Liver (tissue), 8 donors: ENCODE measurements at regions not wholly inside any gene's neighbourhood (a gene's known extent, or its start where the extent isn't known, plus 50 kb on each side); places are given as distances from the start of the nearest gene placed in this dataset.

ENCODE experiments used
- DNase-seq: peaks from one replicate; pipeline ENCODE4 v3.0.0-alpha.2; 2017; ENCODE audit warnings: low spot score
- H3K27ac ChIP-seq, 2 donors: one replicate each; pipeline ENCODE4 v1.7.0; 2013; ENCODE audit warnings: inconsistent platforms in 2 of 2, low read length in 2 of 2, control low read depth in 1 of 2, low read depth in 1 of 2, mild to moderate bottlenecking in 1 of 2
- H3K27me3 ChIP-seq, 4 donors: one replicate each; pipeline versions ENCODE4 v1.6.1 to v1.7.0; 2013; ENCODE audit warnings: low read length in 3 of 4, inconsistent platforms in 1 of 4, mild to moderate bottlenecking in 1 of 4, moderate library complexity in 1 of 4; ENCODE audit not compliant: control insufficient read depth in 4 of 4, insufficient read depth in 4 of 4
- H3K36me3 ChIP-seq, 4 donors: one replicate each; pipeline versions ENCODE4 v1.6.1 to v1.7.0; 2013; ENCODE audit warnings: low read length in 3 of 4, mild to moderate bottlenecking in 3 of 4, low read depth in 1 of 4, moderate library complexity in 1 of 4; ENCODE audit not compliant: control insufficient read depth in 4 of 4, insufficient read depth in 3 of 4
- H3K4me1 ChIP-seq, 4 donors: one replicate each; pipeline versions ENCODE4 v1.6.1 to v1.7.0; 2013; ENCODE audit warnings: low read length in 3 of 4, mild to moderate bottlenecking in 3 of 4, moderate library complexity in 1 of 4; ENCODE audit not compliant: control insufficient read depth in 4 of 4, insufficient read depth in 4 of 4
- H3K4me3 ChIP-seq, 3 donors: one replicate each; pipeline versions ENCODE4 v1.6.1 to v1.7.0; 2013; ENCODE audit warnings: low read length in 3 of 3, control low read depth in 1 of 3, low read depth in 1 of 3, mild to moderate bottlenecking in 1 of 3
- H3K9ac ChIP-seq, 2 donors: one replicate each; pipeline ENCODE4 v1.7.0; 2013; ENCODE audit warnings: low read length in 2 of 2, mild to moderate bottlenecking in 2 of 2, moderate library complexity in 2 of 2, control low read depth in 1 of 2, low read depth in 1 of 2
- H3K9me3 ChIP-seq, 4 donors: one replicate each; pipeline versions ENCODE4 v1.6.1 to v1.7.0; 2013; ENCODE audit warnings: low read length in 3 of 4; ENCODE audit not compliant: control insufficient read depth in 4 of 4
- EGR1 ChIP-seq, 2 donors: IDR thresholded peaks; 2 replicates each; pipeline ENCODE4 v1.6.1; 2016 to 2018; ENCODE audit warnings: antibody characterized with exemption in 2 of 2, low read depth in 2 of 2
- FOXA1 ChIP-seq: IDR thresholded peaks from 2 replicates; pipeline ENCODE4 v1.6.1; 2016; ENCODE audit warnings: antibody characterized with exemption
- FOXA2 ChIP-seq: IDR thresholded peaks from 2 replicates; pipeline ENCODE4 v1.6.1; 2016; ENCODE audit warnings: antibody characterized with exemption
- GABPA ChIP-seq, 2 donors: IDR thresholded peaks in 1 of 2; conservative IDR thresholded peaks in 1 of 2; 2 replicates each; pipeline ENCODE4 v1.6.1; 2016; ENCODE audit warnings: antibody characterized with exemption in 2 of 2, mild to moderate bottlenecking in 1 of 2, moderate library complexity in 1 of 2
- HNF4A ChIP-seq, 2 donors: conservative IDR thresholded peaks; 2 replicates each; pipeline ENCODE4 v1.6.1; 2016; ENCODE audit warnings: antibody characterized with exemption in 2 of 2, mild to moderate bottlenecking in 2 of 2
- HNF4G ChIP-seq: IDR thresholded peaks from 2 replicates; pipeline ENCODE4 v1.6.1; 2016; ENCODE audit warnings: antibody characterized with exemption
- JUND ChIP-seq, 2 donors: IDR thresholded peaks; 2 replicates each; pipeline ENCODE4 v1.6.1; 2016; ENCODE audit warnings: antibody characterized with exemption in 2 of 2
- NR2F2 ChIP-seq: IDR thresholded peaks from 2 replicates; pipeline ENCODE4 v1.6.1; 2016; ENCODE audit warnings: antibody characterized with exemption
- RAD21 ChIP-seq, 2 donors: IDR thresholded peaks; 2 replicates each; pipeline ENCODE4 v1.6.1; 2016; ENCODE audit warnings: antibody characterized with exemption in 2 of 2, mild to moderate bottlenecking in 2 of 2
- RXRA ChIP-seq, 2 donors: IDR thresholded peaks; 2 replicates each; pipeline ENCODE4 v1.6.1; 2017 to 2018; ENCODE audit warnings: antibody characterized with exemption in 2 of 2, mild to moderate bottlenecking in 1 of 2
- SP1 ChIP-seq: IDR thresholded peaks from 2 replicates; pipeline ENCODE4 v1.6.1; 2018; ENCODE audit warnings: antibody characterized with exemption, mild to moderate bottlenecking
- TAF1 ChIP-seq: conservative IDR thresholded peaks from 2 replicates; pipeline ENCODE4 v1.6.1; 2016; ENCODE audit warnings: antibody characterized with exemption, mild to moderate bottlenecking
- YY1 ChIP-seq: IDR thresholded peaks from 2 replicates; pipeline ENCODE4 v1.6.1; 2016; ENCODE audit warnings: antibody characterized with exemption, mild to moderate bottlenecking
- WGBS: extraction: QIAGEN DNeasy Blood & Tissue Kit; methylation state at CpG from one replicate; pipeline ENCODE4 v1.1.7; 2013; 5-methylcytosine and 5-hydroxymethylcytosine counted together
- TF ChIP-seq, protein P1 (sequence below): IDR thresholded peaks from 2 replicates; pipeline ENCODE4 v1.6.1; 2016; ENCODE audit warnings: antibody characterized with exemption
- TF ChIP-seq, protein P2 (sequence below): IDR thresholded peaks from 2 replicates; pipeline ENCODE4 v1.6.1; 2016; ENCODE audit warnings: antibody characterized with exemption
- TF ChIP-seq, protein P3 (sequence below): fragments of 150-350 bp; IDR thresholded peaks from 2 replicates; pipeline ENCODE4 v1.5.1; 2017; ENCODE audit warnings: improper control_type of control experiment, low read depth, low read length; ENCODE audit not compliant: missing input control
- TF ChIP-seq, protein P4 (sequence below): IDR thresholded peaks from 2 replicates; pipeline ENCODE4 v1.6.1; 2016; ENCODE audit warnings: antibody characterized with exemption, mild to moderate bottlenecking
- TF ChIP-seq, protein P5 (sequence below): IDR thresholded peaks from 2 replicates; pipeline ENCODE4 v1.6.1; 2016; ENCODE audit warnings: antibody characterized with exemption
- donor health status: healthy.
- donor health status: healthy.
- donor health status: healthy.
- donor health status: healthy.
- donor health status: healthy.

DNA sequence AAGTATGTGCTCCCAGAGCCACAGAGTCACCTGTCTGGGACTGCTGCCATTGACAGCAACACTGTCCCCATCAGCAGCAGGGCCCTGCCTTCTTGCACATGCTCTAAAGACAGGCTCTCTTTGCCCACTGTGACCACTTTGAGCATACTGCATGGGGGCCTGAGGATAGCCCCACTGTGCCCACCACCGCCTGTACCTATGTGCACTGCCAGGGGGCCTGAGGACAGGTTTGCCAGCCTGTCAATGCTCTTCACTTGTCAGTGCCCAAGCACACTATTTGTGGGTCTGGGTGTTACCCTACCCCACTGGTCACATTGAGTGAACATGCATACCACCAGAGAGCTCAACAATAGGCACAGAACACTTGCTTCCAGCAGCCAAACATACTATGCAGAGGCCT is 1137.0 kb upstream of the FANCL start:
- peak overlapping the region in 1 of 3 donors; percentile 7 for H3K4me3 ChIP-seq
- WGBS, result 92% methylated on average over 1 of the region's 1 CpG
- H3K9ac ChIP-seq, result no peak overlapping the region
- TF ChIP-seq RXRA (IDR thresholded peaks at IDR 0.05) (no peak), FOXA2 (no peak), YY1 (no peak), SP1 (no peak)
- TF ChIP-seq, protein P1, sequence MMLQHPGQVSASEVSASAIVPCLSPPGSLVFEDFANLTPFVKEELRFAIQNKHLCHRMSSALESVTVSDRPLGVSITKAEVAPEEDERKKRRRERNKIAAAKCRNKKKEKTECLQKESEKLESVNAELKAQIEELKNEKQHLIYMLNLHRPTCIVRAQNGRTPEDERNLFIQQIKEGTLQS, result no peak
- TF ChIP-seq, protein P2, sequence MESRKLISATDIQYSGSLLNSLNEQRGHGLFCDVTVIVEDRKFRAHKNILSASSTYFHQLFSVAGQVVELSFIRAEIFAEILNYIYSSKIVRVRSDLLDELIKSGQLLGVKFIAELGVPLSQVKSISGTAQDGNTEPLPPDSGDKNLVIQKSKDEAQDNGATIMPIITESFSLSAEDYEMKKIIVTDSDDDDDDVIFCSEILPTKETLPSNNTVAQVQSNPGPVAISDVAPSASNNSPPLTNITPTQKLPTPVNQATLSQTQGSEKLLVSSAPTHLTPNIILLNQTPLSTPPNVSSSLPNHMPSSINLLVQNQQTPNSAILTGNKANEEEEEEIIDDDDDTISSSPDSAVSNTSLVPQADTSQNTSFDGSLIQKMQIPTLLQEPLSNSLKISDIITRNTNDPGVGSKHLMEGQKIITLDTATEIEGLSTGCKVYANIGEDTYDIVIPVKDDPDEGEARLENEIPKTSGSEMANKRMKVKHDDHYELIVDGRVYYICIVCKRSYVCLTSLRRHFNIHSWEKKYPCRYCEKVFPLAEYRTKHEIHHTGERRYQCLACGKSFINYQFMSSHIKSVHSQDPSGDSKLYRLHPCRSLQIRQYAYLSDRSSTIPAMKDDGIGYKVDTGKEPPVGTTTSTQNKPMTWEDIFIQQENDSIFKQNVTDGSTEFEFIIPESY, result no peak
- TF ChIP-seq, protein P3, sequence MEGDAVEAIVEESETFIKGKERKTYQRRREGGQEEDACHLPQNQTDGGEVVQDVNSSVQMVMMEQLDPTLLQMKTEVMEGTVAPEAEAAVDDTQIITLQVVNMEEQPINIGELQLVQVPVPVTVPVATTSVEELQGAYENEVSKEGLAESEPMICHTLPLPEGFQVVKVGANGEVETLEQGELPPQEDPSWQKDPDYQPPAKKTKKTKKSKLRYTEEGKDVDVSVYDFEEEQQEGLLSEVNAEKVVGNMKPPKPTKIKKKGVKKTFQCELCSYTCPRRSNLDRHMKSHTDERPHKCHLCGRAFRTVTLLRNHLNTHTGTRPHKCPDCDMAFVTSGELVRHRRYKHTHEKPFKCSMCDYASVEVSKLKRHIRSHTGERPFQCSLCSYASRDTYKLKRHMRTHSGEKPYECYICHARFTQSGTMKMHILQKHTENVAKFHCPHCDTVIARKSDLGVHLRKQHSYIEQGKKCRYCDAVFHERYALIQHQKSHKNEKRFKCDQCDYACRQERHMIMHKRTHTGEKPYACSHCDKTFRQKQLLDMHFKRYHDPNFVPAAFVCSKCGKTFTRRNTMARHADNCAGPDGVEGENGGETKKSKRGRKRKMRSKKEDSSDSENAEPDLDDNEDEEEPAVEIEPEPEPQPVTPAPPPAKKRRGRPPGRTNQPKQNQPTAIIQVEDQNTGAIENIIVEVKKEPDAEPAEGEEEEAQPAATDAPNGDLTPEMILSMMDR, result no peak
- no peaks in the 10 kb centered on the region for H3K4me1 ChIP-seq
- no peaks in the 10 kb centered on the region for H3K36me3 ChIP-seq
- no peak for DNase-seq
- peaks cover 0 to 5% (median 0%) of the 10 kb centered on the region in 4 donors for H3K27me3 ChIP-seq
- H3K9me3 ChIP-seq, result peaks cover 0 to 7% (median 0%) of the 10 kb centered on the region in 4 donors
- no peak overlapping the region for H3K27ac ChIP-seq

DNA sequence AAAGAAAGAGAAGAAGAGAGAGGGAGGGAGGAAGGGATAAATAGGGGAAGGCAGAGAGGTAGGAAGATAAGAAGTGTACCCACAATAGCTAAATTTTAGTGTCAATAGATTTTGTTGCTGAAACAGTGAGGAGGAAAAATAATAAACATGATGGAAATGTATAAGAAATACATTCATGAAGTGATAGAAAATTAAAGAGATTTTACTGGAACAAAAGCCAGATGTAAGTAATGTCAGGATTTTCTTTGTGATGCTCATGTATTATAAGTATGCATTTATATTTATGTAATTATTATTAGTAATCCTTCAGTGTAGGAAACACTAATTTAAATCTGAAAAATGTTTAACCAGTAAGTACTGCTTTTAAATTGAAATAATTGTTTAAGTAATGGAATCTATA is 1125.2 kb upstream of the FANCL start:
- no peak overlapping the region for H3K9ac ChIP-seq
- no peaks in the 10 kb centered on the region for H3K9me3 ChIP-seq
- no peak overlapping the region for H3K4me3 ChIP-seq
- DNase-seq, result no peak
- no peak overlapping the region for H3K27ac ChIP-seq
- no peaks in the 10 kb centered on the region for H3K4me1 ChIP-seq
- TF ChIP-seq HNF4A (conservative IDR thresholded peaks at IDR 0.05) (no peak), YY1 (no peak), RXRA (IDR thresholded peaks at IDR 0.05) (no peak), HNF4G (no peak), NR2F2 (no peak), FOXA2 (no peak), TAF1 (no peak), GABPA (IDR thresholded peaks at IDR 0.05 in 1 of 2, conservative IDR thresholded peaks at IDR 0.05 in 1 of 2) (no peak), JUND (IDR thresholded peaks at IDR 0.05) (no peak), EGR1 (IDR thresholded peaks at IDR 0.05; ENCODE audit: low read depth in 2 of 2) (no peak), FOXA1 (no peak), RAD21 (IDR thresholded peaks at IDR 0.05) (no peak), SP1 (no peak)
- TF ChIP-seq, protein P2, result no peak
- TF ChIP-seq, protein P4, sequence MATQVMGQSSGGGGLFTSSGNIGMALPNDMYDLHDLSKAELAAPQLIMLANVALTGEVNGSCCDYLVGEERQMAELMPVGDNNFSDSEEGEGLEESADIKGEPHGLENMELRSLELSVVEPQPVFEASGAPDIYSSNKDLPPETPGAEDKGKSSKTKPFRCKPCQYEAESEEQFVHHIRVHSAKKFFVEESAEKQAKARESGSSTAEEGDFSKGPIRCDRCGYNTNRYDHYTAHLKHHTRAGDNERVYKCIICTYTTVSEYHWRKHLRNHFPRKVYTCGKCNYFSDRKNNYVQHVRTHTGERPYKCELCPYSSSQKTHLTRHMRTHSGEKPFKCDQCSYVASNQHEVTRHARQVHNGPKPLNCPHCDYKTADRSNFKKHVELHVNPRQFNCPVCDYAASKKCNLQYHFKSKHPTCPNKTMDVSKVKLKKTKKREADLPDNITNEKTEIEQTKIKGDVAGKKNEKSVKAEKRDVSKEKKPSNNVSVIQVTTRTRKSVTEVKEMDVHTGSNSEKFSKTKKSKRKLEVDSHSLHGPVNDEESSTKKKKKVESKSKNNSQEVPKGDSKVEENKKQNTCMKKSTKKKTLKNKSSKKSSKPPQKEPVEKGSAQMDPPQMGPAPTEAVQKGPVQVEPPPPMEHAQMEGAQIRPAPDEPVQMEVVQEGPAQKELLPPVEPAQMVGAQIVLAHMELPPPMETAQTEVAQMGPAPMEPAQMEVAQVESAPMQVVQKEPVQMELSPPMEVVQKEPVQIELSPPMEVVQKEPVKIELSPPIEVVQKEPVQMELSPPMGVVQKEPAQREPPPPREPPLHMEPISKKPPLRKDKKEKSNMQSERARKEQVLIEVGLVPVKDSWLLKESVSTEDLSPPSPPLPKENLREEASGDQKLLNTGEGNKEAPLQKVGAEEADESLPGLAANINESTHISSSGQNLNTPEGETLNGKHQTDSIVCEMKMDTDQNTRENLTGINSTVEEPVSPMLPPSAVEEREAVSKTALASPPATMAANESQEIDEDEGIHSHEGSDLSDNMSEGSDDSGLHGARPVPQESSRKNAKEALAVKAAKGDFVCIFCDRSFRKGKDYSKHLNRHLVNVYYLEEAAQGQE, result no peak
- TF ChIP-seq, protein P1, result no peak
- TF ChIP-seq, protein P3, result no peak
- TF ChIP-seq, protein P5, sequence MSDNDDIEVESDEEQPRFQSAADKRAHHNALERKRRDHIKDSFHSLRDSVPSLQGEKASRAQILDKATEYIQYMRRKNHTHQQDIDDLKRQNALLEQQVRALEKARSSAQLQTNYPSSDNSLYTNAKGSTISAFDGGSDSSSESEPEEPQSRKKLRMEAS, result no peak
- no peaks in the 10 kb centered on the region for H3K36me3 ChIP-seq
- H3K27me3 ChIP-seq, result no peaks in the 10 kb centered on the region
